Gastroesophageal sphincter (tissue), 2 donors: ENCODE measurements at regions not wholly inside any gene's neighbourhood (a gene's known extent, or its start where the extent isn't known, plus 50 kb on each side); places are given as distances from the start of the nearest gene placed in this dataset.

Experiments
- EP300 ChIP-seq: sonication (generic); formaldehyde crosslinking; IDR thresholded peaks from one replicate; pipeline ENCODE4 v1.6.1; 2017; ENCODE audit warnings: antibody characterized with exemption, mild to moderate bottlenecking
- POLR2A ChIP-seq, 2 donors: fragments of 450-650 bp; IDR thresholded peaks; one replicate each; pipeline ENCODE4 v1.6.1; 2017; ENCODE audit warnings: antibody characterized with exemption in 2 of 2, mild to moderate bottlenecking in 2 of 2, moderate library complexity in 1 of 2

DNA sequence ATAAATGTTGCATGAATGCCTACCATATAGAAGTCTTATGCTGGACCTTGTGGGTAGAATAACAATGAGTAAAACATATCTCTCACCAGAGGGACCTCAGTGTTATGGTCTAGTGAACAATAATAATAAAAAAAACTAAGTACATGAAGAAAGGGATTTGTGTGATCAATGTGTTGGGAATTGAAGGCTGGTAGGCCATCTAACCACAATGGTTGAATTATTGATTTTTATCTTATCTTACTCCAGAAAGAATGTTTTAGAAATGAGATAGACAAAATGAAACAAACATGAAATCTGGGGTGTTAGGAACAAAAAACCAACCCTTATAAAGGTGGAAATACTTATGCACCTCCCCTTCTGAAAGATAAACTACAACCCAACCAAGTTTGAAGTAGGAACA is 243.9 kb upstream of the LRIG3 start:
- no peak for TF ChIP-seq POLR2A (IDR thresholded peaks at IDR 0.05)
- TF ChIP-seq EP300 = no peak
